Inflammatory macrophage (primary cell): ENCODE measurements at regions not wholly inside any gene's neighbourhood (a gene's known extent, or its start where the extent isn't known, plus 50 kb on each side); places are given as distances from the start of the nearest gene placed in this dataset.
"Not testable (repeated sequence)": the region's sequence is repeated elsewhere in the genome, so short reads cannot be mapped to it uniquely, and the experiment has no call there.

Experiments used
- DNase-seq, 2 donors: peaks; one replicate each; pipeline ENCODE4 v3.0.0-alpha.2; 2020 to 2022

GRCh38 chr1:121519042-121519755, 334.4 kb downstream of the SRGAP2C start:
- peak; percentile 49 to 56 for DNase-seq

DNA sequence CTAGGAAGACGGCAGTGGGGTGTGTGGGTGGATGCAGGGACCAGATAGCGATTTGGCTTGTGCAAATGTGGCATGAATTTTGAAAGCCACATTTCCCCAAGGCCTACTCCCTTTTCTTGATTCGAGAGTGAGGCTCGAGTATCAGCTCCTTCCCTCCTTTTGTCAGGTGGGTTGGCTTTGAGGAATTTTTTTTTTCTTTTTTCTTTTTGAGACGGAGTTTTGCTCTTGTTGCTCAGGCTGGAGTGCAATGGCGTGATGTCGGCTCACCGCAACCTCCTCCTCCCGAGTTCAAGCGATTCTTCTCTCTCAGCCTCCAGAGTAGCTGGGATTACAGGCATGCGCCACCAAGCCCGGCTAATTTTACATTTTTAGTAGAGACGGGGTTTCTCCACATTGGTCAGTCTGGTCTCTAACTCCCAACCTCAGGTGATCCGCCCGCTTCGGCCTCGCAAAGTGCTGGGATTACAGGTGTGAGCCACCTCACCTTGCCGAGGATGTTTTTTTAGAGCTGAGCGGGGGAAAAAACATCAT, 335.0 kb downstream of the SRGAP2C start:
- not testable (repeated sequence) for DNase-seq

- no peak for DNase-seq
These were observed 337.4 kb downstream of the SRGAP2C start for GRCh38 chr1:121522061-121522759.

DNA sequence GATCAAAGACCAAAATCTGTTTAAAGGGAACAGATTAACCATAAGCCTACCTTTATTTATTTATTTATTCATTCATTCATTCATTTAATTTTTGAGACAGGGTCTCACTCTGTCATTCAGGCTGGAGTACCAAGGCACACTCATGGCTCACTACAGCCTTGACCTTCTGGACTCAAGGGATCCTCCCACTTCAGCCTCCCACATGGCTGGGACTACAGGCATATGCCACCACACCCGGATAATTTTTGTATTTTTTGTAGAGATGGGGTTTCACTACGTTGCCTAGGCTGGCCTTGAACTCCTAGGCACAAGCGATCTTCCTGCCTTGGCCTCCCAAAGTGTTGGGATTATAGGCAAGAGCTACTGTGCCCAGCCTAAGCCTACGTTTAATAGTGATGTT, 338.3 kb downstream of the SRGAP2C start:
- not testable (repeated sequence) for DNase-seq

GRCh38 chr1:121525355-121525754, 340.6 kb downstream of the SRGAP2C start:
- no peak for DNase-seq

GRCh38 chr1:121528958-121529357, 344.2 kb downstream of the SRGAP2C start:
- DNase-seq = peak in 1 of 2 donors; percentile 6

DNA sequence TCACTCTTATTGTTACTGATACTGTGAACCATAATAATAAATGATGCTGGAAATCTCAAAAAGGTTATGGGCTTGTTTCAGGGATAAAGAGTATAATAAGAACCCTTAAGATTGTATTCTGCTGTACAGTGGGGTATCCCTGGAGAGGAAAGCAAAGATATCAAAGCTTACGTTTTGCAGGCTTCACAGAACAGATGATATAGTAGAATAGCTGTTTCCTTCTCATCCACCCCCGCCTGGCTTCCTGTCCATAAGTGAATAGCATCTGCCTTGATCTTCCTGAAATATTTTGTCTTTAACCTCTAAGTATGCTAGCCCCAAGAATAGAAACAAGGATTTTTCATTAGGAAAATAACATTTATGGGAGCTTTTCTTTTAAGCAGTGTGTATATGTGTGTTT, 345.3 kb downstream of the SRGAP2C start:
- not testable (repeated sequence) for DNase-seq

DNA sequence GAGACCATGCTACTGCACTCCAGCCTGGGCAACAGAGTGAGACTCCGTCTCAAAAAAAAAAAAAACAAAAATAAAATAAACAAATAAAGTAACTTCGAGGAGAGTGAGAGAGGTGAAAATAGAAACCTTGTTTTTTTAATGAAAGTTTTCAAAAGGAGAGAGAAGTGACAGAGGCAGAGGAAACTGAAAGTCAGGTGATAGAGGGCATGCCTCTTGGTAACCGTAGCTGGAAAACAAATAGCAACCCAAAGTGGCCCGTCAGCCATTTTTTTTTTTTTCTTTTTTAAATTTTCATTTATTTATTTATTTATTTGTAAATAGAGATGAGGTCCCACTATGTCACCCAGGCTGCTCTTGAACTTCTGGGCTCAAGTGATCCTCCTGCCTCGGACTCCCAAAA, 347.0 kb downstream of the SRGAP2C start:
- not testable (repeated sequence) for DNase-seq

DNA sequence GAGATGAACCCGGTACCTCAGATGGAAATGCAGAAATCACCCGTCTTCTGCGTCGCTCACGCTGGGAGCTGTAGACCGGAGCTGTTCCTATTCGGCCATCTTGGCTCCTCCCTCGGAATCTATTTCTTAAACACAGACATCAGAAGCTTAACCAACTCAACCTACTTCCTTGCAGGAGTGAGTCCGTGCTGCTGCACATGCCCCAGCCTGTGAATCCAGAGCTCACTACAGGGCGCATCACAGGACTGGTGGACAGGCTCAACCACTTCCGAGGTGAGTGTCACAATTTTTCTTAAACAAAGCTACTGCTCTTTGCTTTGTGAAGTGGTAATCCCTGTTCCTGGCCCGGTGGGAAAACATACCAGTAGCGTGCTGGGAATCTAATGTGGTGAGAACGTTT, 353.4 kb downstream of the SRGAP2C start:
- DNase-seq = not testable (repeated sequence)

DNA sequence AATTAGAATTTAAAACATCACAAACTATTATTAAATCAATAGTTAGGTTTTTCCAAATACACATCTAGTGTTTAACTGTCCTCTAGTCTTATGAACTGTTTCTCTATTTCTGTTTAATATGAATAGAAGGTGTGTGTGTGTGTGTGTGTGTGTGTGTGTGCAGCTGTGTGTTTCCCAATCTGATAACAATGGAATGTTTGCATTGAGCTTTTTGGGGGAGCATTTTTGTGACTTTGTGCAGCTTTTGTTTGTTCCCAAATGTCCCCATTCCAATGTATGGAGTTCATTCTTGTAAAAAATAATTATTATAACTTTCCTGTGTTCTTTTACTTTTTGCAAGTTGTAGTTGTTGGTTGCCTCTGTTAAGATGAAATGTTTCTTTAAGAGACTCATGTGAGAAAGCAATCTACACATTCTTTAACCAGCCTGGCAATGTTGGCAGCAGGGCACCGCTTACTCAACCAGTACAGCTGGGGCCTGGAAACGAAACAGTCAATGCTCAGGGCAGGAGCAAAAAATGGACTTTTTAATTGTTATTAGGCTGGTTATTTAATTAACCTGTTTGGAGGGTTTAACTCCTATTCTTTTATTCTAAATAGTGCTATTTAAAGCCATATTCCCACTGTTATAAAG, 354.3 kb downstream of the SRGAP2C start:
- no peak for DNase-seq

GRCh38 chr1:121543988-121544387, 359.2 kb downstream of the SRGAP2C start:
- not testable (repeated sequence) for DNase-seq

DNA sequence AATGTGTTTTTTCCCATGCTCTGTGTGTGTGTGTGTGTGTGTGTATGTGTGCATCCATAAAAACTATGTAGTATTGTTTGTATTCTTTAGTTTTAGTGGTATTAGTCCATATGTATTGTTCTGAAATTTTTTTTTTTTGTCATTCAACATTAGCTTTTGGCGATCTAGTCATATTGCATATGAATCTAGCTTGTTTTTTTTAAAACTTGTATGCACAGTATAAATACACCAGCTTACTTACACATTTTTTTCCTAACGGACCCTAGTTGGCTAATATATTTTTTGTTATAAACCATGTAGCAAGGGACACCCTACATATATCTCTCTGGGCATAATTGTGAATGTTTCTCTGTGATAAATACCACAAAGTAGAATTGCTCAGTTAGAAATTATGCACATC, 359.7 kb downstream of the SRGAP2C start:
- DNase-seq = no peak

GRCh38 chr1:121545899-121546298, 361.1 kb downstream of the SRGAP2C start:
- DNase-seq = not testable (repeated sequence)

GRCh38 chr1:121546830-121547591, 362.2 kb downstream of the SRGAP2C start:
- DNase-seq = peak; percentile 4 to 6

DNA sequence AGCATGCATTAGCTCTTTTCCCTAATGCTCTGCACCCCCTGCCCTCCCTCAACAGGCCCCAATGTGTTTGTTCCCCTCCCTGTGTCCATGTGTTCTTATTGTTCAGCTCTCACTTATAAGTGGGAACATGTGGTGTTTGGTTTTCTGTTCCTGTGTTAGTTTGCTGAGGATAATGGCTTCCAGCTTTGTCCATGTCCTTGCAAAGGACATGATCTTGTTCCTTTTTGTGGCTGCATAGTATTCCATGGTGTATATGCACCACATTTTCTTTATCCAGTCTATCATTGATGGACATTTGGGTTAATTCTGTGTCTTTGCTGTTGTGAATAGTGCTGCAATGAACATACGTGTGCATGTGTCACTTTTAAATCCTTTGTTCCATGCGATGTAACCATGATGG, 363.0 kb downstream of the SRGAP2C start:
- not testable (repeated sequence) for DNase-seq

DNA sequence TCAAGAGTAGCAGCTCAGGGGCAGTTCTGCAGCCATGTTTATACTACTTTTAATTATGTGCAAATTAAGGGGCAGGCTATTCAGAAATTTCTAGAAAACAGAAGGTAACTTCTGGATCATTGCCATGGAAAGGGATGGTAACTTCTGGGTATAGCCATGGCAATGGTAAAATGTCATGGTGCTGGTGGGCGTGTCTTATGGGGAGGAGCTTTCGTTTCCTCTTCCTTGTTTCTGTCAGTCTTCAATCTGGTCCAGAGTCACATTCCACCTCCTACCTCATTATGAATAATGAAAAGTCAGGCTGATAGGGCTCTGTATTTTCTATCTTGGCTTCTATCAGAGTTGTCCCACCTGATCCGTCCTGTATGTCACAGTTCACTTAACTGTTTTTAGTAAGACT, 366.0 kb downstream of the SRGAP2C start:
- not testable (repeated sequence) for DNase-seq

GRCh38 chr1:121551491-121551890, 366.7 kb downstream of the SRGAP2C start:
- peak in 1 of 2 donors; percentile 1 for DNase-seq

GRCh38 chr1:121556560-121556959, 371.8 kb downstream of the SRGAP2C start:
- DNase-seq = not testable (repeated sequence)

- DNase-seq = not testable (repeated sequence)
These were observed 373.3 kb downstream of the SRGAP2C start for GRCh38 chr1:121558034-121558433.

DNA sequence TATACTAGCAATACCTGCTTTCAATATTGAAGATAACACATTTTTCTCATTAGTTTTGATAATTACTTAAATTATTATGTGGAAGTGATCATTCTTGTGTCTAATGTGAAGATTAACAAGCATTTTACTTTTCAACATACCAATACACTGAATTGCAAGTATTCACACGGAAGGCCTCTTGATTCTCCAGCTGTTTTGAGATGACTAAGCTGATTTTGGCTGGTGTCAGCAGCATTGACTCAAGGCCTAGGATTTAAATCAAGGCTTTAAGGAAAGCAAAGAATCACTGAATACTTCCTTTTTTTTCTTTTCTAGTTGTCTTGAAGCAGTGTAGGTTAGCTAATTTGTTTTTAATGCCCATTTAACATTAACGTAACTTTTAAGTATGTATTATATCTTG, 373.7 kb downstream of the SRGAP2C start:
- DNase-seq = peak; percentile 39 to 41

DNA sequence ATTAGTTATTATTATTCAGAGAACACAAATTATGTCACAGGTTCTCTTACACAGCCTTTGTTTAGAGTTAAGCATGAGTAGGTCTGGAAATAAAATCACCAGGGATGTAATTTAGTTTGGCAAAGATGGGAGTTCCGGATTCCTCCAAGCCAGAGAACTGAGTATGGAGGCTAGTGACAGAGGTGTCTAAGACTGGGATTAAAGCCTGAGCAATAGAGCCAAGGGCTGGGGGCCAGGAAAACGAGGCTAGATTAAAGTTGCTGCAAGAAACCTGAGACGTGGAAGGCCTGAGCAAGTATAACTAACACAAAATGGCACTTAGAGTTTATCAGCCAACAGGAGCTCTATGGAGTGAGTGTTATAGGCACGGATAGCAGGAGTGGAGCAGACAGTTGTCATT, 381.6 kb downstream of the SRGAP2C start:
- DNase-seq = no peak

- no peak for DNase-seq
These were observed 384.7 kb downstream of the SRGAP2C start for GRCh38 chr1:121569428-121569827.
